G401.6 (cell line): ENCODE measurements at regions not wholly inside any gene's neighbourhood (a gene's known extent, or its start where the extent isn't known, plus 50 kb on each side); places are given as distances from the start of the nearest gene placed in this dataset.

Experiments
- FAIRE-seq: peaks from 2 replicates; lab custom pipeline; 2012; peaks lifted over from hg19 to GRCh38; lab: Jason Lieb, UNC

- FAIRE-seq: no peak
Observed at GRCh38 chr22:47333625-47334024, 571.2 kb downstream of the TBC1D22A start.

GRCh38 chr22:47332246-47332980, 570.0 kb downstream of the TBC1D22A start:
- FAIRE-seq: no peak

- FAIRE-seq: no peak
Observed at GRCh38 chr22:47331750-47332149, 569.3 kb downstream of the TBC1D22A start.

- FAIRE-seq: no peak
Observed at GRCh38 chr22:47329727-47330650, 567.5 kb downstream of the TBC1D22A start.

- no peak for FAIRE-seq
Observed at GRCh38 chr22:47328550-47329243, 566.2 kb downstream of the TBC1D22A start.

GRCh38 chr22:47327241-47327640, 564.8 kb downstream of the TBC1D22A start:
- no peak for FAIRE-seq

GRCh38 chr22:47325249-47325648, 562.8 kb downstream of the TBC1D22A start:
- FAIRE-seq: no peak

GRCh38 chr22:47324435-47324990, 562.1 kb downstream of the TBC1D22A start:
- FAIRE-seq: no peak

GRCh38 chr22:47323518-47323917, 561.1 kb downstream of the TBC1D22A start:
- FAIRE-seq: no peak

GRCh38 chr22:47322854-47323253, 560.4 kb downstream of the TBC1D22A start:
- no peak for FAIRE-seq

GRCh38 chr22:47320560-47320959, 558.1 kb downstream of the TBC1D22A start:
- no peak for FAIRE-seq

GRCh38 chr22:47318041-47318737, 555.7 kb downstream of the TBC1D22A start:
- no peak for FAIRE-seq

- no peak for FAIRE-seq
Observed at GRCh38 chr22:47315862-47316419, 553.5 kb downstream of the TBC1D22A start.

- FAIRE-seq: no peak
Observed at GRCh38 chr22:47310601-47311000, 548.2 kb downstream of the TBC1D22A start.

GRCh38 chr22:47309946-47310345, 547.5 kb downstream of the TBC1D22A start:
- no peak for FAIRE-seq

GRCh38 chr22:47309476-47309875, 547.0 kb downstream of the TBC1D22A start:
- no peak for FAIRE-seq

- FAIRE-seq: no peak
Observed at GRCh38 chr22:47308886-47309285, 546.4 kb downstream of the TBC1D22A start.

GRCh38 chr22:47307822-47308221, 545.4 kb downstream of the TBC1D22A start:
- FAIRE-seq: no peak

GRCh38 chr22:47307326-47307725, 544.9 kb downstream of the TBC1D22A start:
- FAIRE-seq: no peak

- no peak for FAIRE-seq
Observed at GRCh38 chr22:47304854-47305253, 542.4 kb downstream of the TBC1D22A start.

- no peak for FAIRE-seq
Observed at GRCh38 chr22:47304191-47304831, 541.9 kb downstream of the TBC1D22A start.
